SK-N-DZ (cell line): ENCODE measurements at regions not wholly inside any gene's neighbourhood (a gene's known extent, or its start where the extent isn't known, plus 50 kb on each side); places are given as distances from the start of the nearest gene placed in this dataset.

Experiments used
- DNase-seq: peaks from one replicate; pipeline ENCODE4 v3.0.0-alpha.2; 2015; ENCODE audit warnings: low spot score

DNA sequence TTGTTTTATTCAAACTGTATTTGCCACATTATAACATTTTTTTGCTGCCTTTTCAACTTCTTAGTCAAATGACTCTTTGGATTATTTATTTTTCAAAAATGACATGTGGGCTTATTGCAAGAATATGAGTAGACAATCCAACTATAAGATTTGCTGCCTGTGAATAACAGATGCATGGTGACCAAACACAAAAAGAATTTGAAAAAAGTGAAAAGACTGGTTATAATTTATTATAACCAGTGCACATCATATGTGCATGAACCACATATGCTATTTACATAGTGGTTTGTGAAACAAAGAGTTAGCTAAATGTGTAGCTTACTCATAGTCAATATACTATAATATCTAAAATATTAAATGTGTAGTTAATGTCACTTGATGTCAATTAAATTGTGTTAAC is 2086.8 kb downstream of the ARAP2 start:
- no peak for DNase-seq

DNA sequence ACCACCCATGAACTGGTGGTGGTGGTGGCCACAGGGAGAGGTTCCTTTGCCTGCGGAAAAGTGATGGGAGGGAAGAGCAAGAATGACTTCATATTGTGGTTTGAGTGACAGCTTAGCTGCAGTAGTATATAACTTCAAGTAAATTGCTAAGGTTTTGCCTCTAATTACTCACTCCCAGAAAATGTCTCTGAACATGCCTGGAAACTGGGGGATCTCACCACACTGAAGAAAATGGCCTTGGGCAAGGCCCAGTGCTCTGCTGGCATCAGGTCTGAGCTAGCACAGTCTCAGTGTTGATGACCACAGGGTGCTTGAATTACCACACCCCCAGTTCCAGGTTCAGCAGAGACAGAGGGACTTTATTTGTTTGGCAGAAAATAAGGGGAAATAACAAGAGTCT is 2085.4 kb downstream of the ARAP2 start:
- DNase-seq = no peak

DNA sequence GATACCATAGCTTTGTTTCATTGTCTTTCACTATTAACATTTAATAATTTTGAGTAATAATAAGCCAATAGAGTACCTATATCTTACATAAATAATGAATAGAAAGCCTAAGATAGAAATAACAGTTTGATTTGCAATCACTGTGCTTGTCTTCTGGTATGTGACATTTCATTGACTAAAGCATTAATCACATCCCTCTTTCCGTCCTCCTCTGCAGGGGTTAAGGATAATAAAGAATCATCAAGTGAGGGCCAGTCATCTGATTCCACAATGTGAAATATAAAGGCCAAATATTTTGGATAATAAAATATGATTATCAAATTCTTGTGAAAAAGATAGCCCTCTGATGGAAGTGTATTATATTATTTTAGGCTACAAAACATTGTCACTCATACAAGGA is 2073.4 kb downstream of the ARAP2 start:
- no peak for DNase-seq

DNA sequence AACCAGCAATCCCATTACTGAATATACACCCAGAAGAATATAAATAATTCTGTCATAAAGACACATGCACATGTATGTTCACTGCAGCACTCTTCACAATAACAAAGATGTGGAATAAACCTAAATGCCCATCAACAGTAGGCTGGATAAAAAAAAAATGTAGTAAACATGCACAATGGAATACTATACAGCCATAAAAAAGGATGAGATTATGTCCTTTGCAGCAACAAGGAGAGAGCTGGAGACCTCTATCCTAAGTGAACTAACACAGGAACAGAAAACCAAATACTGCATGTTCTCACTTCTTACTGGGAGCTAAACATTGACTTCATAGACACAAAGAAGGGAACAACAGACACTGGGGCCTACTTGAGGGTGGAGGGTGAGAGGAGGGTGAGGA is 2067.7 kb downstream of the ARAP2 start:
- DNase-seq = no peak

DNA sequence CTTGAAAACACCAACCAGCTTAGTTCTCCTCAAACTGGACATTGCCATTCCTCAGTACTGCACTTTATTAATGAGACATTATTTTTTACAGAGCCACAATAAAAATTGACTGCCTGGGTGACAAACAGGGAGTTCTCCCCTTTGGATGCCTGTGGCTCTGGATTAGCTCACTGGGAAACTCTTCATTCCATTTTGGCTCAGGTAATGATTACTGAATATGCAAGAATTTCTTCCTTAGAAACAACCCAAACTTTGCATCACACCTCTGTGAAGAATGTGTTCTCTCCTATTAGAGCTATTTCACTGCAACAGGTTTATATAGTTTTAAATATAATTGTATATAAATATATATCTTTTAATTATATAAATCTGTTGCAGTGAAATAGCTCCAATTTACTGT is 2065.8 kb downstream of the ARAP2 start:
- no peak for DNase-seq

DNA sequence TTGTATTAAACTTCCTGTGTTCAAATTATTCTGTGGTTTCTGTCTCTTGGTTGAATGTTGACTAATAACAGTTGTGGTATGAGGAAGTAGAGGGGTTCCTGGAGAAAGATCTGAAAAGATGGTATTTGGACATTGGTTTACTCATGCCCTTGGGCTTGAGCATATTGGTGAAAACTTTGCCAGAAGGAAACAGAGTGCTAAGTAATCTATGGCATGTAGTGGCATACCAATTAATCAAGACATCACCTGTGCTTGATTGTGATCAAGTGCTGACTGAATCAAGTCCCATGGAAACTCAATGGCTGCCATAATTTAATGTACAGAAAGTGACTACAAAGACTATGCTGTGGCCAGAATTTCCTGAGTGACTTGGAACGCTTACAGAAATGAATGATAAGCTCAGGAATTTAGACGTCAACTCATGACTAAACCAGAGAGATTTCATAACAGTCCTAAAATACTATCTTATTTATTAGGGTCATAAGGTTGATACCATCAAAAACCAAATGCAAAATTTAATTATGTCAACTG is 2062.9 kb downstream of the ARAP2 start:
- DNase-seq = no peak

DNA sequence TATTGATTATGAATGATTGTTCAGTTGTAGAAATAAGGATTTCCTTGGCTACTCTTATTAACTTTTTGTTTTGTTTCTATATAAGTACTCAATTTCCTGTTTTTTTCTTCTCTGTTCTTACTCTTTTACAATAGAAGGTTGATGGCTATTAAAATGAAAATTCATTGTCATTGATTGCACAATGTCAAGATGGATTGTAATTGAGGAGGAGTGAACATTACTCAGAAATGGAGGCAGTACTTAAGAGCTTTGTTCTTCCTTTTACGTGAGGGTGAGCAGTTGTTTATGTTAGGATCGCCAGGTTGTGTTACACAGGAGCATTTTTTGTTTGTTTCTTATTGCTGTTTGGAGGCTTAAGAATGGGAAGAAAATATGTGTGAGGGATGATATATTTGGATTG is 2062.4 kb downstream of the ARAP2 start:
- no peak for DNase-seq

DNA sequence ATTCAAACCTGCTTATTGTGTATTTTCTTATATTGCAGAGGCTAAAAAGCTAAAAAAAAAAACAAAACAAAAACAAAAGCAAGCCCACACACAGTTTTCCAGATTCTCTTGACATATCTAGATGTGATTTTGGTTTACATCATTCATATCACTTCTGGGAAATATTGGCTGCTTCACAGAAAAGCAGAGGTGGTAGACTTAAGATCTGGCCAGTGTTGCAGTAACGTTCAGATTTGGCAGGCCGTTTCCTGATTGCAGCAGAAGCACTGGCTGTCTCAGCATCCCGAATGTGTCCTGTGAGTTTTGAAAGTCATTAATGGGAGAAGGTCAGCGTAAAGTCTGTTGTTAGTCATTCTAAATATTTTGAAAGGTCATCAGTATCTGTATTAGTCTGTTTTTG is 2062.0 kb downstream of the ARAP2 start:
- no peak for DNase-seq

DNA sequence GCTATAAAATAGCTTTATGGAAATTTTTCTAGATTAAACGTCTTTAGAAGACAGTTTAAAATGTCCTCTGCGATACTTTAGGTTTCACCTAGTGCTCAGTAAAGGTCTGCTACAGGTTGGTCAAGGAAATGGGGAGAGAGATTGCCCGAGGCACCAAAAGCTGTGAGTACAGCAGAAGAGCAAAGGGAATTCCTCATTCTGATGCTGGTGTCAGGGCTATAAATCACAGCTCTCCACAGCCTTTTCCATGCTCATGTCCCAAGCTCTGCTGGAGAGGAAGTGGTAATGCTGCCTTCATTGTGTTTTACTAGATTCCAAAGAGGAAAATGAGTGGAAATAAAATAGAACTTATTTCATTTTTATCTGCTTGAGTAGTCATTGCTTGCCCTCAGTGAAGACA is 2060.4 kb downstream of the ARAP2 start:
- no peak for DNase-seq

DNA sequence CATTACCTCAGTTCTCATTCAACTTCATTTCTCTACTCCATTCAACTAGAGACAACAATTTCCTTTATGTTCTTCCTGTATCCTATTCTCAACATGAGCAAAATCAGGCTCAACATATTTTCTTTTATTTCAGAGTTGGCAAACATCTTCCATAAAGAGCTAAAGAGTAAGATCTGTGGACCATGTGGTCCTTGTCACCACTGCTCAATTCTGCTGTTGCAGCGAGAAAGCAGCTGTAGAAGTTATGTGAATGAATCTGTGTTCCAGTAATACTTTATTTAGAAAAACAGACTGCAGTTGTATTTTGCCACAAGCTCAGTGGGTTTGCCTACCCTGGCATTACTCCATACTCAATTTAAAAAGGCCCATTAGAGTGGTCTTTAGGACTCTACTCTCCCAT is 2057.3 kb downstream of the ARAP2 start:
- no peak for DNase-seq

DNA sequence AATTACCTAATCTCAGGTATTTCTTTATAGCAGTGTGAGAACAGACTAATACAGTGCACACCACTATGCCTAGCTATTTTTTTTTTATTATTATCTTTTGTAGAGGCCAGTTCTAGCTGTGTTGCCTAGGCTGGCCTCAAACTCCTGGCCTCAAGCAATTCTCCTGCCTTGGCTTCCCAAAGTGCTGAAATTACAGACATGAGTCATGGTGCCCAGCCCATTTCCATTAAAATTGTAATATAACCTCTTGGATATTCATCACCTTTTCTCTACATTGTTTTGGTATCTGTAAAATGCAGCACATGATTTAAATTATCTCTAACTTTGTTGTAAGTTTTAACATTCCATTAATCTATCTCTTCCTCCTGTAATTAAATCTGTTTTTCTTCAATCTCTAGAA is 2052.9 kb downstream of the ARAP2 start:
- DNase-seq = no peak

DNA sequence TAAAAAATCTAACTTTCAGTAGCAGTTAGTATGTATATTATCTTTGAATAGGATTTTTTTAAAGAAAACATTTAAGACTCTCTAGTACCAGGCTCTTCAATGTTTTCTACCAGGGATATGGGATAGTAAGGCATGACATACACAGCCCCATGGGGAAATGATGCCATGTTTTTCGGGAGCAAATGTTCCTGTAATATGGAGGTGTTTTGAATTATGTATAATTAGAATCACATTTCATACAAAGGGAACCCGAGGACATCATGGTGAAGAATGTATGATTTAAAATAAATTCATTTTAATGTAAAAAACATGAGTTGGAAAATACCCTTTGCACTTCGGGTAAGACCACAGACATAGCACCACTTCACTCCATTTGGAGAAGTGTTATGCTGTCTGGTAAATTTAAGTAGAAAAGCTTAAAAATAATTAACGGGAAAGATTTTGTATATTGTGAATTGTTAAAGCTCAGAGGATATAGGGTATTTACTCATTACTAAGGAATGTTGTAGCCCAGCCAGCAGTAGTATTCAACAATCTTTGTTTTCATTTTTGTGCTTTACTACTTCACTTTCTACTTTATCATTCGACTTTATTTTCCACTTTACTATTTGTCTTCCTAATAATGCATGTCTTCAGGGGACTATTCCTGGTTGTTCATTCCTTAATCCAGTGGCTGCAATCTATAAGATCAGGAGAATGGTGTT is 2050.7 kb downstream of the ARAP2 start:
- no peak for DNase-seq

DNA sequence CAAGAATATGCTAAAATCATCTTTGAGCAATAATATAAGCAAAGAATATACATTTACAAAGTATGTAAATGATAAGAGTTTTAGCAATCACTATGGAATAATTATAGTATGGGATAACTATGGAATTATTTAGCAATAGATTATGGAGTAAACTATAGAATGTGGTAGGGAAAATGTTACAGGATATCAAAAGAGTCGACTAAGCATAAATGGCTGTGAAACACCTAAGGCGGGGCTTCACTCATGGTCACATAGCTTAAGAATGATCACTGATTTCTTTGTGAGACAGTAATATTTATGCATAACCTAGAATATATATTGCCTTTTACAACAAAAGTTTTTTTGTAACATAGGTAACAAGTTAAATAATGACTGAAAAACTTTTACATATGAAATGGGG is 2049.7 kb downstream of the ARAP2 start:
- DNase-seq = no peak

DNA sequence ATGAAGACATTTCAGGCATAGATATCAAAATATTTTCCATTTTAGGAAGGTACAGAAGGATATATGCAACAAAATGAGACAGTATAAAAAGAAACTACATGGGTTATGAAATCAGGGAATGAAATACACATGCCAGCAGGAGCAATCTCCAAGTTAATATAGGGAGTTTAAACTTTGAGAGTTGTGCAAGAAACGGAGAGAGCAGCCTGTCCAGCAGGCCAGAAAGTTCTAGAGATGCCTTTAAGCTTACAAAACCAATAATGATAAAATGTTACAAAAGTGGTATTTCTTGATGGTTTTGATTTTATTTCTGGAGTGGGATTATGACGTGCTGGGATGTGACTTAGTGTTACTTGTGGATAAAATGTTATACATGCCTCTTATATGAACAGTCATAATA is 2047.9 kb downstream of the ARAP2 start:
- DNase-seq = no peak

DNA sequence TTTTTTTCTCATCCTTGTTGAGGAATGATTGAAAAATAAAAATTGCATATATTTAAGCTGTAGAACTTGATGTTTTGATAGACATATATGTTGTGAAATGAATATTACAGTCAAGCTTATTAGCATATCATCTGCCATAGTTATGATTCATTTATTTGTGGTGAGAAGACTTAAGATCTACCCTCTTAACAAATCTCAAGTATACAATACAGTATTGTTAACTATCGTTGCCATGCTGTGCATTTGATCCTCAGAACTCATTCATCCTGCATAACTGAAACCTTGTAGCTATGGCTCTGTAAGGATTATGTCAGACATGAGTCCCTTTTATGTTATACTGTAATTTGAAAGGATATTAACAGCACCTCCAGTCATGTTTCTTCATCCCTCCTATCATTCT is 2045.3 kb downstream of the ARAP2 start:
- no peak for DNase-seq

DNA sequence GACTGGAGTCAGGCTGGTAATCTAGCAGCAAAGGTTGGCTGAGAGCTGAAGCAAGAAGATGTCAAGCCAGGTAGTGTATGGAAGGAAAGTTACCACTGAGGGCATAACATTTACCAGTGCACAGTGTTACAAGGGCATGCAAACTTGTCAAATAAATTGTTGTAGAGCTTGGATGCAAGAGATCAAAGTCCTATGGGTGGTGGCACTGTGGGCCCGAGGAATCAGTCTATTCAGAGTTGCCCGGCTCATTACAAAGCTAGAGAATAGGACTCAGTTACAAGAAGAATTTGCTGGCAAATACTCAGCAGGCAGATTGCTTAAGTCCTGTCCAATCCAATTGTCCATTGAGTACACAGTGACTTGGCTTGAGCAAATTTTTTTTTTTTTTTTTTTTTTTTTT is 2043.8 kb downstream of the ARAP2 start:
- DNase-seq = no peak

DNA sequence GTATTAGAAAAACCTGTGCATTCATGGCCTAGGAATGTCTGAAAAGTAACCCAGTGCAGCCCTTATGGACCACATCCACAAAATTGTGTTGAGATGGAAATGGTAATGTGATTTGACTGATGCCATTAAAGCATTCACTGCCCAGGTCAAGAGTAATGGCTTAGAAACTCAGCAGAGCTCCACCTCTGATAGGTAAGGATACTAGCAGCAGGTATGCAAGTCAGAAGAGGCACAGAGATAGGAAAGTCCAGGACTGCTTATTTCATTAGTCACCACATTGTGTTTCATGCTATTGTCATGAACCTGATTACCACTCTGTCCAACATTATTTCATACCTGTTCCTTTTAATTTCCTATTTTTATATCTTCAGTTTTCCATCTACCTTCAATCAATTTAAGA is 2042.2 kb downstream of the ARAP2 start:
- no peak for DNase-seq

DNA sequence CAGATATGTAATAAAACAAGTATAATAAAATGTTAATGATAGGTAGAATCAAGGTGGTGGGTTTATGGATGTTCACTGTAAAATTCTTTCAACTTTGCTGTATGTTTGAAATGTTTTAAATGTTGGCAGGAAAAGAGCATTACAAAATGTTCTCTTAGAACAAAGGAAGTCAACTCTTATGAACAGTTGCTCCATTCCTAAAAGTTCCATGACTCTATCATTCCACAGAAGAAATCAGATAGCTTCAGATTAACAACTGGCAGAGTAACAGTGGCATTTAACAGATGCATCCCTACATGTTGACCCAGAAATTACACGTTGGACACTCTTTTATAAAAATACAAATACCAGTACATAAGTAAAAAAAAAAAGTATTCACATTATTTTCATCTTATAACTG is 2023.7 kb downstream of the ARAP2 start:
- no peak for DNase-seq

DNA sequence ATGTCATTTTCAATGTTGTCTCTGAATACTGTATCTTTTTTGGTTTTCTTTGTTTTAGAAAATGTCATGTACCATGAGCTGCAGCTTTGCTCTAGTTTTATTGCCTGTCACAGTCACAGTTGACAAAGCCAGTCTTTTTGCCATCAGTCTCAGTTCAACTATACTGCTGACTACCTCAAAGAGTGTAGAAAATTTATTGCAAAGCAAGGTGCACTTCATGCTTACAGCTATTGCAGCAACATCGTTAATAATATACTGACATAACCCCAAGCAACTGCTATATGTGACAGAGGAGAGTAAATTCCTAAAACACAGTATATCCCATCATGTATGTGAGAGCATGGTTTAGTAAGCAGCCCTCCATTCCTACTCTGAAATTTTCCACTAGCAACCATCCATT is 2022.3 kb downstream of the ARAP2 start:
- DNase-seq = no peak

DNA sequence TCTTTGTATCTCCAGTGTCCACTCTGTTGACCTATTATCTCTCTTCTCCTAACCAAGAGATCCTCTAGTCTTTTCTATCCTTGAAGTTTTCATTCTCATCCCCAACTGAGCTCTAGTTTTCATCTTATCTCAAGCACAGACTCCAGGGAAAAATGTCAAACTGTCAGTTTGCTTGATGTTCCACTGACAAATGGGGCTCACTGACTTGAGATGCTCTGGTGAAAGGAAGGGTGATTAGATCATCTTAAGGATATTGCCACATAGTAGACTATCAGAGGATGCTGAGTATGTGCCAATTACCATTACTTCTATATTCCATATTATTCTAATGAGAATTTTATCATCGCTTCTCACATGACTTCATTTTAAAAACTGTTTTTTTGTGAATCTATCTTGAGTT is 2008.2 kb downstream of the ARAP2 start:
- no peak for DNase-seq

DNA sequence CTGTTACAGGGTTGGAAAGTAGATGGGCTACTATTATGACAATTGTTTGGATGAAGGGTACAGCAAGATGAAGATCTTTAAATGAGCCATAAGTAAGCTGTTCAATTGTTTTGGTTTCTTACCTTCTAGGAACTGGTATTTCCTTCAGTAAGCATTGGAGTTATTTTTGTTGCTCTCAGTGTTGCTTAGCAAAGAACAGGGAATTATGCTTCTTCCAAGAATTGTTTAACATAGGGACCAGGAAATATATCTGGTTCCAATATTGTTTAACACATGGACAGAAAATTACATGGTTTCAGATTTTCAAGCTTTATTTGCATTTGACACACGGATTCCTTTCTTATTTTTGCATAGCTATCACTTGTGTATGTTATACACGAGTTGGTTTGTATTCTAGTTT is 1999.0 kb downstream of the ARAP2 start:
- DNase-seq = no peak

DNA sequence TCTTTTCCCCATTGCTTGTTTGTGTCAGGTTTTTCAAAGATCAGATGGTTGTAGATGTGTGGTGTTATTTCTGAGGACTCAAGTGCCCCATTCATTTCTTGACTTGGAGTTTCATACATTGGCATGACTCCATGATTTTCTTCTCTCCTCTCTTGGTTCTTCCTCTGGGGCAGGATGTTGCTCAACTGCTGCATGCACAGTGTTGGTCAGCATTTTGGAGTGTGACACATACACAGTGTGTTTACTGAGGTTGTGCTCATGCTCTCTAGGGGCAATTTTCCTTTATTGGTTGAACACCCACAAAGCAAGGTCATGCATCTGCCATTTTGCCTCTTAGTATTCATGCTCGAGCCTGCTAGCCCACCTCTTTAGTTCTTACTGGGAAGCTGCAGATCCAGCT is 1993.8 kb downstream of the ARAP2 start:
- DNase-seq = no peak

DNA sequence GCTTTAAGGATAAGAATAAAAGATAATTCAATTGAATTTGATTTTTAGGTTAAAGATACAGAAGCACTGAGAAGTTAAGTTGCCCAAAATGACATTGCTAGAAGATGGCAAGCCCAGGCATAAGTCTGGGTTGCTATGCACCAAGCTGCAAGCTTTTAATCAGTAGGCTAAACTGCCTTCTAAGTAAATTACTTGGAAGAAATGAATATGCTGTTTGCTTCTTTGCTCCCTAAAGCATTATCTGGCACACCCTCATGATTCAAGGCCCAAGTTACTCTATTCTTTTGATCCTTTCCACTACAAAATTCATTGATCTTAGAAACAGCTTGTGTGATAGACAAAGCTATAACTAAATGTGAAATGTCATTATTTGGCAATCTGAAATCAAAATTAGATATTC is 1991.1 kb downstream of the ARAP2 start:
- no peak for DNase-seq

DNA sequence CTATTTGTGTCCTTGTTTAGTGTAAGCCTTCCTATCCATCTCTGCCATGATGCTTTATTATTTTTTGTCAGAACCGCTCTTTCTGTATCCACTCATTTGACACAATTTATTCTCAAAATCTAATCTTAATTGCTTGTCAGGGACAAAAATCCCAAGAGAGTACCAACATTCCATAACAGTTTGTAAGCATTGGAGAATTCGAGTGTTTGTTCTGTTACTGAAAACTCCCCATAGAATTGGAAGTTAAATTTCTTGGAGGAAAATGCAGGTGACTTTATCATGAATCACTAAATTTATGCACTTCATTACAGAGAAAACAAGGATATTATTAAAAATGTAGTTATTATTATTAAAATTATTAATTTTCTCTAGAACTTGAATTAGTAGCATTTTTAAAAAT is 1986.1 kb downstream of the ARAP2 start:
- DNase-seq = no peak
